ENCODE measurements at regions not wholly inside any gene's neighbourhood (a gene's known extent, or its start where the extent isn't known, plus 50 kb on each side); places are given as distances from the start of the nearest gene placed in this dataset.

DNA sequence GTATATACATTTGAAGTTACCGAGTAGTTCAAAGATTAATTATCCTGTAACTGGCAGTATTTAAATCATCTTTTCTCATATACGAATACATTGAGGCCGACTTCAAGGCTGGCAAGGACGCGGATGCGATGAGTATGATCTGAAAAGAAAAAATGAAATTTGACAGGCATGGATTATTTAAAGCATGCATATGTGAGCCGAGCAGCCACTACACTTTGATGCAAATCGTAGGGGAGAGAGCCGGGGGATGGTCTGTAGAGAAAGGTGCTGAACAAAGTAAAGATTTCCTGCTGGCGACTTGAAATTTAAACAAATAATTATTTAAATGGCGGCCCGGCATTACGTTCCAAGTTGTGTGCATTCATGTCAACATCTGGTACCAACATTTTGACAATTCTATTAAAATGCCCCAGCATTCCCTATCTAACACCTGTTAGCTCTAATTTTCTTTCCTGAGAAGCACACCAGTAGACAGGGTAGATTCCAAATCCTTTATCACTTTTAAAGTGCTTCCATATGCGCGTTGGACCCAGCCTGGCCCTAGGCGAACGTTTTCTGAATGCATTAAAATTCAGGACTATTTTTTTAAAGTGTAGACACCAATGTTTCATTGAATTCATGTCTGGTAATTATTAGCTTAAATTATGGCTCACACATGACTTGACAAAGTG is 188.7 kb downstream of the EMX2 start:
- no peak overlapping the region for H3K27ac ChIP-seq
- H3K9me3 ChIP-seq: no peaks in the 10 kb centered on the region
- H3K27me3 ChIP-seq: peaks cover 0 to 6% of the 10 kb centered on the region in 2 donors
- TF ChIP-seq, protein P1, sequence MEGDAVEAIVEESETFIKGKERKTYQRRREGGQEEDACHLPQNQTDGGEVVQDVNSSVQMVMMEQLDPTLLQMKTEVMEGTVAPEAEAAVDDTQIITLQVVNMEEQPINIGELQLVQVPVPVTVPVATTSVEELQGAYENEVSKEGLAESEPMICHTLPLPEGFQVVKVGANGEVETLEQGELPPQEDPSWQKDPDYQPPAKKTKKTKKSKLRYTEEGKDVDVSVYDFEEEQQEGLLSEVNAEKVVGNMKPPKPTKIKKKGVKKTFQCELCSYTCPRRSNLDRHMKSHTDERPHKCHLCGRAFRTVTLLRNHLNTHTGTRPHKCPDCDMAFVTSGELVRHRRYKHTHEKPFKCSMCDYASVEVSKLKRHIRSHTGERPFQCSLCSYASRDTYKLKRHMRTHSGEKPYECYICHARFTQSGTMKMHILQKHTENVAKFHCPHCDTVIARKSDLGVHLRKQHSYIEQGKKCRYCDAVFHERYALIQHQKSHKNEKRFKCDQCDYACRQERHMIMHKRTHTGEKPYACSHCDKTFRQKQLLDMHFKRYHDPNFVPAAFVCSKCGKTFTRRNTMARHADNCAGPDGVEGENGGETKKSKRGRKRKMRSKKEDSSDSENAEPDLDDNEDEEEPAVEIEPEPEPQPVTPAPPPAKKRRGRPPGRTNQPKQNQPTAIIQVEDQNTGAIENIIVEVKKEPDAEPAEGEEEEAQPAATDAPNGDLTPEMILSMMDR (IDR thresholded peaks at IDR 0.05): no peak
- DNase-seq (ENCODE audit: low spot score): no peak
- no peaks in the 10 kb centered on the region for H3K4me1 ChIP-seq
- H3K36me3 ChIP-seq: no peaks in the 10 kb centered on the region
- no peak overlapping the region for H3K4me3 ChIP-seq

DNA sequence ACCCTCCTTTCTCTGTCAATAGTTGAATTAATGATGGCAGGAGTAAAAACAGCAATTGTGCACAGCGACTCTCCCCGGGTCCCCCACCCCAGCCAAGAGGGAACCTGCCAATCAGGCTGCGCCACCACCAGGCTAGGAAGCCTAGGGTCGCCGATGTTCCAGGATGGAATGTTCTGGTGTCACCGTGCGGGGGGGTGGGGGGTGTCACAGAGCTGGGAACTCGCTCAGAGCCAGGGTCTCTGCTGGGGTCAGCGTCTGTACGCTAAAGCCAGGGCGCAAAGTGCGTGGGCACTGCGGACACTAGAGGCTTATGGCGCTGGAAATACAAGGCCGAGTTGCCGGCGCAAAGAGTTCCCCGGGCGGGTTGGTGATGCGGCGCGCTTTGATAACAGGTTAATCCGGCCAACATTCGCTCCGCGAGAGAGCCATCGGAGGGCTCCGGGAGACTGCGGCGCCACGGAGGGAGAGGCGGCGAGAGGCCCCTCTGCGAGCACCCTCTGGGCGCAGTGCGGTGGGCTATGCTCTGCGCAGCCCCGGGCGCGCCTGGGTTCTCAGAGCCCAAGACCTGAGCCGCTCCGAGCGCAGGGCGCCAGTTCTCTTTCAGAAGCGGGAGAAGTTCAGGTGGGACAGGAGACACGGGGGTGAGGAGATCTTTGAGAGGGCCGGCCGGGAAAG is 192.3 kb downstream of the EMX2 start:
- peaks cover 0 to 6% of the 10 kb centered on the region in 2 donors for H3K27me3 ChIP-seq
- no peak overlapping the region for H3K27ac ChIP-seq
- DNase-seq (ENCODE audit: low spot score): no peak
- H3K36me3 ChIP-seq: no peaks in the 10 kb centered on the region
- H3K4me1 ChIP-seq: no peaks in the 10 kb centered on the region
- H3K9me3 ChIP-seq: no peaks in the 10 kb centered on the region
- TF ChIP-seq, protein P1 (IDR thresholded peaks at IDR 0.05): no peak
- H3K4me3 ChIP-seq: no peak overlapping the region

DNA sequence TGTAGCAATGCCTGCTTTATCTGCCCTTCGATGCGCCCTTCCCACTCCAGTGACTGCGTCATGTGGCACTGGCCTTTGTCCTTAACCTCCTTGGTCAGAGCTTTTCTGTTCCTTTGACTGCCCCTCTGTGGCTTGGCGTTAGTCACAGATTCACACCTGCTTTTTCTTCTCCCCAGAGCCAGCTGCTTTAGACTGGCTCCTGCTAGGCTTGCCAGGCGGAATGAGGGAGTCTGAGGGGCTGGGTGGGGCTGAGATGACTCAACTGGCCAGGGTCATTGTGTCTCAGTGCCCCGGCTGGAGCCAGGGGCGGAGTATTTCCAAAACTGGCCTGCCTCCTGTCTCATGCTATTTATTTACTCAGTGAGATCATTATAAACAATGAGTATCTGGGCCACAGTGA is 194.1 kb downstream of the EMX2 start:
- TF ChIP-seq, protein P1 (IDR thresholded peaks at IDR 0.05): no peak
- H3K27me3 ChIP-seq: peaks cover 0 to 6% of the 10 kb centered on the region in 2 donors
- no peak overlapping the region for H3K27ac ChIP-seq
- no peaks in the 10 kb centered on the region for H3K9me3 ChIP-seq
- no peaks in the 10 kb centered on the region for H3K4me1 ChIP-seq
- no peaks in the 10 kb centered on the region for H3K36me3 ChIP-seq
- no peak for DNase-seq (ENCODE audit: low spot score)
- H3K4me3 ChIP-seq: no peak overlapping the region

DNA sequence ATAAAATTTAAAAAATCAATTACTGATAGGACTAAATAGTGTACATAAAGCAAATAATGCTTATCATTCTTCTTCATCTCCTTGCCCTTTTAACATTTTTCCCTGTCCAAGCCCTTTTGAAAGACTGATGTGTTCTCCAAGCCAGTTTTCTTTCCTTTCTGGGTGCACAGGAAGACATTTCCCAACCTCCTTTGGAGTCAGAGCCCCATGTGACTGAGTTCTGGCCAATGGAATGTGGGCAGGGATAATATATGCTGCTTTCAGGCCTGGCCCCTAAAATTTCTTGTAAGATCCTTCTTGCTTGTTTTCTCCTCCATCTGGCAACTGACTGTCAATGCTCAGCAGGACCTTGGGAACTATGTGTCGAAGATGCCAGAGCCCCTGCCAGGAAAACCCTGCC is 197.5 kb downstream of the EMX2 start:
- Histone ChIP-seq H3K4me1 (no peaks in the 10 kb centered on the region), H3K27me3 (peaks cover 0 to 2% of the 10 kb centered on the region in 2 donors), H3K27ac (no peak overlapping the region), H3K9me3 (no peaks in the 10 kb centered on the region), H3K36me3 (no peaks in the 10 kb centered on the region), H3K4me3 (no peak overlapping the region)
- TF ChIP-seq, protein P1 (IDR thresholded peaks at IDR 0.05): no peak
- DNase-seq (ENCODE audit: low spot score): no peak

DNA sequence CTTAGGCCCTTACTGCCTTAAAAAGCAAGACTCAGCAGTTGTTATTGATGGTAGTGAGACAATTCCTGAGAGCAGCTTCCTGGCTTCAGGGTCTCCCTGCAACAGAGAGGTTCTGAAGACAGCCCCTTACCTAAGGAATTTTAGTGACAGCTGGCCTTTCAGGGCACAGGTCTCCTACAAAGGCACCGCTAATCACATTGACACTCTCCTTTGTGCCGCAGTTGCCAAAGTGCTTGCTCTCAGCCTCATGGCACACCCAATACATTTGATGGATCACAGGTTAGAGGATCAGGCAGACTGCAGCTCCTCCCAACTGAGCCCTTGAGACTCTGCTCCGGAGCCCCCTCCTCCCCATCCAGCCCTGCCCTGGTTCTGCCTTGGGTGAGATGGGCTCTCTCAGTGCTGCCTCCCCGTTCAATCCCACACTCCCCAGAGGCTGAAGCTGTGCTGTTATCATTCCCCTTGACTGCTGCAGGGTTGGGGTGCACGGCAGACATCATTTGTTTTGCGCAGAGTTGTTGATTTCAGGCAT is 198.2 kb downstream of the EMX2 start:
- TF ChIP-seq, protein P1 (IDR thresholded peaks at IDR 0.05): no peak
- no peak for DNase-seq (ENCODE audit: low spot score)
- Histone ChIP-seq H3K36me3 (no peaks in the 10 kb centered on the region), H3K4me3 (no peak overlapping the region), H3K9me3 (no peaks in the 10 kb centered on the region), H3K4me1 (no peaks in the 10 kb centered on the region), H3K27me3 (no peaks in the 10 kb centered on the region), H3K27ac (no peak overlapping the region)

All from right atrium auricular region (tissue), 2 donors.